ENCODE measurements at regions not wholly inside any gene's neighbourhood (a gene's known extent, or its start where the extent isn't known, plus 50 kb on each side); places are given as distances from the start of the nearest gene placed in this dataset.
"Not testable (repeated sequence)": the region's sequence is repeated elsewhere in the genome, so short reads cannot be mapped to it uniquely, and the experiment has no call there.

- DNase-seq = no peak
These were observed 180.8 kb upstream of the CACNA2D1 start for GRCh38 chr7:82624337-82624736.

GRCh38 chr7:82623812-82624211 lies 180.2 kb upstream of the CACNA2D1 start:
- DNase-seq = no peak

- no peak for DNase-seq
These were observed 173.6 kb upstream of the CACNA2D1 start for GRCh38 chr7:82617156-82617555.

- no peak for DNase-seq
These were observed 172.6 kb upstream of the CACNA2D1 start for GRCh38 chr7:82616059-82616728.

- DNase-seq = no peak
These were observed 171.9 kb upstream of the CACNA2D1 start for GRCh38 chr7:82615527-82615926.

GRCh38 chr7:82609746-82610145 lies 166.2 kb upstream of the CACNA2D1 start:
- DNase-seq = no peak

- peak; percentile 43 for DNase-seq
These were observed 161.8 kb upstream of the CACNA2D1 start for GRCh38 chr7:82605247-82605864.

GRCh38 chr7:82602066-82602465 lies 158.5 kb upstream of the CACNA2D1 start:
- no peak for DNase-seq

- DNase-seq = no peak
These were observed 157.0 kb upstream of the CACNA2D1 start for GRCh38 chr7:82600531-82600930.

GRCh38 chr7:82599895-82600294 lies 156.3 kb upstream of the CACNA2D1 start:
- no peak for DNase-seq

- DNase-seq = no peak
These were observed 155.4 kb upstream of the CACNA2D1 start for GRCh38 chr7:82598958-82599357.

- DNase-seq = not testable (repeated sequence)
These were observed 152.2 kb upstream of the CACNA2D1 start for GRCh38 chr7:82595795-82596194.

- peak; percentile 52 for DNase-seq
These were observed 151.6 kb upstream of the CACNA2D1 start for GRCh38 chr7:82595176-82595575.

GRCh38 chr7:82594665-82595064 lies 151.1 kb upstream of the CACNA2D1 start:
- peak; percentile 70 for DNase-seq

- DNase-seq = no peak
These were observed 150.2 kb upstream of the CACNA2D1 start for GRCh38 chr7:82593780-82594179.

GRCh38 chr7:82592416-82592815 lies 148.8 kb upstream of the CACNA2D1 start:
- no peak for DNase-seq

- DNase-seq = no peak
These were observed 135.5 kb upstream of the CACNA2D1 start for GRCh38 chr7:82579047-82579446.

- DNase-seq = peak; percentile 39
These were observed 134.9 kb upstream of the CACNA2D1 start for GRCh38 chr7:82578430-82578829.

- peak; percentile 82 for DNase-seq
These were observed 128.8 kb upstream of the CACNA2D1 start for GRCh38 chr7:82572195-82572880.

- DNase-seq = not testable (repeated sequence)
These were observed 127.5 kb upstream of the CACNA2D1 start for GRCh38 chr7:82571047-82571446.

GRCh38 chr7:82567841-82568240 lies 124.3 kb upstream of the CACNA2D1 start:
- no peak for DNase-seq

GRCh38 chr7:82567356-82567755 lies 123.8 kb upstream of the CACNA2D1 start:
- no peak for DNase-seq

GRCh38 chr7:82566752-82567151 lies 123.2 kb upstream of the CACNA2D1 start:
- DNase-seq = peak; percentile 17

- no peak for DNase-seq
These were observed 119.3 kb upstream of the CACNA2D1 start for GRCh38 chr7:82562716-82563404.

Data from NCI-H2029 treated with DMSO at 0.1 percent for 48 hours (cell line).